Activated T-helper 2 cell treated with anti-CD3 and anti-CD28 coated beads, Interferon-gamma antibody, Interleukin-2, Interleukin-4, amounts not matched to agents 10 μg/mL and 5 μg/mL and 100 μg/mL, durations not matched to agents 14 hours and 24 hours and 36 hours (primary cell): ENCODE measurements at regions not wholly inside any gene's neighbourhood (a gene's known extent, or its start where the extent isn't known, plus 50 kb on each side); places are given as distances from the start of the nearest gene placed in this dataset.

Experiments
- DNase-seq: peaks from one replicate; pipeline ENCODE4 v3.0.0; 2021; ENCODE audit warnings: low spot score
- H3K27ac Mint-ChIP-seq: one replicate; pipeline ENCODE4 v1.8.0; 2021; ENCODE audit warnings: mixed read lengths
- H3K27me3 Mint-ChIP-seq: one replicate; pipeline ENCODE4 v1.8.0; 2021; ENCODE audit warnings: low read depth, mixed read lengths
- H3K36me3 Mint-ChIP-seq: one replicate; pipeline ENCODE4 v1.8.0; 2021; ENCODE audit warnings: low read depth, mixed read lengths
- H3K4me1 Mint-ChIP-seq: one replicate; pipeline ENCODE4 v1.8.0; 2021; ENCODE audit warnings: low read depth, mixed read lengths
- H3K4me3 Mint-ChIP-seq: one replicate; pipeline ENCODE4 v1.8.0; 2021; ENCODE audit warnings: low read depth, mild to moderate bottlenecking, moderate library complexity, mixed read lengths
- H3K9me3 Mint-ChIP-seq: one replicate; pipeline ENCODE4 v1.8.0; 2021; ENCODE audit warnings: mixed read lengths
- intact Hi-C: fragments of 100-400 bp; cut with micrococcal nuclease; formaldehyde crosslinking; loops from one replicate; pipeline ENCODE4 v1.15.1; 2023

DNA sequence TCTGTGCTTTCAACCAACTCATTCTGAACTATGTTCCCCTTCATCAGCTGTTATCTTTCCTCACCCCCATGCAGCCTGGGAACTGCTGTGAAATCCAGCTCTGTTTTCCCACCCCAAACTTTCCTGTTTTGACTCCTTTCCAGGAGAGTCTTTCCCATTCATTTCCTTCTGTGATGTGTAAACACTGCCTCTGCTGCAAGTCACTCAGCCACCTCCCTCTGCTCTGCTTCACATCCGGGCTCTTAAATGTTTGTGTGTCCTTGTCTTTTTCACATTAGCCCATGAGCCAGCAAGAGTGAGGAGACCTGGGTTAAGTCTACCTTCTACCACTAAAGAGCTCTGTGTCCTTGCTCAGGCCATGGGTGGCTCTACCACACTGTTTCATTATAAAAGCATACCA lies 137.5 kb downstream of the ICE1 start:
- no peak overlapping the region for H3K4me3 Mint-ChIP-seq
- no peaks in the 10 kb centered on the region for H3K4me1 Mint-ChIP-seq
- no peaks in the 10 kb centered on the region for H3K9me3 Mint-ChIP-seq
- no peak for DNase-seq
- peaks cover 3% of the 10 kb centered on the region for H3K27me3 Mint-ChIP-seq
- intact Hi-C loops, result no loop called here
- H3K36me3 Mint-ChIP-seq, result no peaks in the 10 kb centered on the region
- no peak overlapping the region for H3K27ac Mint-ChIP-seq

DNA sequence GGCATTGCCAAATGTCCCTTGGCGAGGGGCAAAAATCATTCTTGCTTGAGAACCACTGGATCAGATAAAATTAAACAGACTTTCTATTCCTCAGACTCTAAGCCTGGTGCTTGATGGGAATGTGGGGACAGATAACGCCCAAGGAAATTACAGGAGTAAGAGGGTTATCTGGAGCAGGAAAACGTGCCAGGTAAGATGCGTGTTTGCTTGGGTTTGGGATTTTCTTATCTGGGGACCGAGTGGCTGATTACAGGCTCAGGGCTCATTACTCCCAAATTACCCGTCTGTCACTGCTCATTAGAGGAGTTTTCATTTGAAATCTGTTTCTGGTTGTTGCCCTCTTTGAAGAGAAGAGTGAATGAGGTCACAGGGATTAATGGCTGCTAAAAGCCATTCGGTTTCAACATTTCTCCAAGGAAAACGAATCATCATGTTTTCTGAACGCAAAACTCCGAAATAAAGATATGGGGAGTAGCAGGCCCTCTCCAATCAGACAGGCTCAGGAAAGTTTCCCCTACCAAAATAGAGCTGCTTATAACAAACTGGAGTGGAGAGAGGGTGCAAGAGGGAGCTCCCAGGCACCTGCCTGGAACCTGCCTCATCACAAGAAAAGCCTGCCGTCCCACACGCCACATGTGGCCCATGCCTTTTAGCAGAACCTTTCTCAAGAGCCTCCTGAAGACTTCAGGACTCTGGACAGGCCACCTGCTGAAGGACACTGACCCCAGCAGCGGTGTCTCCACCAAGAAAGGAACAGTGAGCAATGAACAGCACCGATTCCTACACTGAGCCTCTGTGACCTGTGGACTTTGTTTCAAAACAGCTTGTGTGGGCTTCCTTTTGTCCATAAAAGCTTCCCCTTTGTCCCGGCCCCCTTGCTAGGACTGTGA lies 136.4 kb downstream of the ICE1 start:
- Mint-ChIP-seq H3K27me3 (no peaks in the 10 kb centered on the region), H3K27ac (no peak overlapping the region), H3K9me3 (no peaks in the 10 kb centered on the region), H3K4me1 (no peaks in the 10 kb centered on the region), H3K4me3 (no peak overlapping the region), H3K36me3 (no peaks in the 10 kb centered on the region)
- intact Hi-C loops, result no loop called here
- no peak for DNase-seq

DNA sequence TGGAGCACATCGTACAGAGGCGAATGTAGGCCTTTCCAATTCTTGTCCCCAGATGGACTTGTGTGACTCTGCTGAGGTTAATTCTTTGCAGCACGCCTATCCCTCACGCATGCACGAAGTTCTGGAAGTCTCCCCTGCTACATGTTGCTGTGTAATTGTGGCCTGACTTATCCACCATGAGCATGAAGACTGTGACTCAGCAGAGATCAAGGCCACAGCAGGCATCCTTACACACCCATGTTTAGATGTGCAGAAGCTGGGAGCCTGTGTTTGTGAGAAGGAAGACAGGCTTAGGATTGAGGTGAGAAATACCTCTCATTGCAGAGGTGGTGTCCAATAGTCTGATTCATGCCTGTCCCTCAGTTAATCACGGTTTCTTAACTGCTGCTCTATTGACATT lies 135.6 kb downstream of the ICE1 start:
- no peaks in the 10 kb centered on the region for H3K27me3 Mint-ChIP-seq
- no peak overlapping the region for H3K4me3 Mint-ChIP-seq
- no peak for DNase-seq
- no peaks in the 10 kb centered on the region for H3K4me1 Mint-ChIP-seq
- no peaks in the 10 kb centered on the region for H3K9me3 Mint-ChIP-seq
- no peaks in the 10 kb centered on the region for H3K36me3 Mint-ChIP-seq
- no peak overlapping the region for H3K27ac Mint-ChIP-seq
- intact Hi-C loops, result no loop called here

- no peaks in the 10 kb centered on the region for H3K9me3 Mint-ChIP-seq
- no peak overlapping the region for H3K27ac Mint-ChIP-seq
- intact Hi-C loops, result no loop called here
- DNase-seq, result no peak
- H3K4me3 Mint-ChIP-seq, result no peak overlapping the region
- H3K4me1 Mint-ChIP-seq, result no peaks in the 10 kb centered on the region
- H3K36me3 Mint-ChIP-seq, result no peaks in the 10 kb centered on the region
- no peaks in the 10 kb centered on the region for H3K27me3 Mint-ChIP-seq
Observed at GRCh38 chr5:5551499-5551898, 129.0 kb downstream of the ICE1 start.

DNA sequence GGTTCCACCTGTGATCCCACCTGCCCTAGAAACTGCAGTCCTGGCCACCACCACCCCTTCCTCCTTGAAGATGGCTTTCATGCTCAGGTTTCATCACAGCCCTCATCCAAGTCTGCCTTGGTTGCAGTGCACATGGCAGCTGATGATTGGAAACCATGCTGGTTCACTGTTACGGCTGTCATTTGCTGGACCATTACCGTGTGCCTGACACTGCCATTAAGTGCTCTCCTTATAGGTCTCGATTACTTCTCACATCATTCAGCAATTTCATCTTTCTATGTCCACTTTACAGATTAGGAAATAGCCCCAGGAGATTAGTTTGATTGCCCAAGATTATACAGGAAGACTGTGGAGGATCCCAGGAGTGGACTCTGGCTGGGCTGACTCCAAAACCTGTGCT lies 123.9 kb downstream of the ICE1 start:
- no peak overlapping the region for H3K27ac Mint-ChIP-seq
- intact Hi-C loops, result no loop called here
- no peak overlapping the region for H3K4me3 Mint-ChIP-seq
- DNase-seq, result no peak
- H3K4me1 Mint-ChIP-seq, result no peaks in the 10 kb centered on the region
- H3K9me3 Mint-ChIP-seq, result no peaks in the 10 kb centered on the region
- no peaks in the 10 kb centered on the region for H3K36me3 Mint-ChIP-seq
- H3K27me3 Mint-ChIP-seq, result peaks cover 1% of the 10 kb centered on the region

DNA sequence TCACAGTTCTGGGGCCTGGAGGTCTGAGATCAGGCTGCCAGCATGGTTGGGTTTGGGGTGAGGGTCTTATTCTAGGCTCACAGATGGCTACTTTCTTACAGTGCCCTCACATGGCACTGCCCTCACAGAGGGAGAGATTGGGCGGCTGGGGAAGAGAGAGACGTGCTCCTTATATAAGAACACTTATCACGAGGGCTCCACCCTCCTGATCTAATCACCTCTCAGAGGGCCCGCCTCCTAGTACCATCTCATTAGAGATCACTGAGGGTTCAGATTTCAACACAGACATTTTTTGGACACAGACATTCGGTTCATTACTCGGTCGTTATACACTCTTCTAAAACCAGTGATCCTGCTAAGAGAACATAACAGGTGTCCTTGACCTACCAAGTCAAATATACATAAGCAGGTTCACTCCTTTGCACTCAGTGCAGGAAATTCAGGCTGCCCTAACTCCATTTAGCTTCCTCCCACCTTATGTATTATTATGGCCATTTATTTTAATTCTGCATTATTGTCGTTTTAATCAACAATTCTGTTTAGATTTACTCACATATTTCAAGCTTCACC lies 121.7 kb downstream of the ICE1 start:
- peaks cover 1% of the 10 kb centered on the region for H3K27me3 Mint-ChIP-seq
- intact Hi-C loops, result no loop called here
- no peak overlapping the region for H3K4me3 Mint-ChIP-seq
- H3K9me3 Mint-ChIP-seq, result no peaks in the 10 kb centered on the region
- no peaks in the 10 kb centered on the region for H3K4me1 Mint-ChIP-seq
- DNase-seq, result no peak
- H3K36me3 Mint-ChIP-seq, result no peaks in the 10 kb centered on the region
- H3K27ac Mint-ChIP-seq, result no peak overlapping the region

GRCh38 chr5:5542654-5543053 lies 120.2 kb downstream of the ICE1 start:
- no peaks in the 10 kb centered on the region for H3K36me3 Mint-ChIP-seq
- intact Hi-C loops, result no loop called here
- H3K4me3 Mint-ChIP-seq, result no peak overlapping the region
- no peak for DNase-seq
- no peaks in the 10 kb centered on the region for H3K4me1 Mint-ChIP-seq
- no peaks in the 10 kb centered on the region for H3K9me3 Mint-ChIP-seq
- no peak overlapping the region for H3K27ac Mint-ChIP-seq
- H3K27me3 Mint-ChIP-seq, result peaks cover 1% of the 10 kb centered on the region

- Mint-ChIP-seq H3K36me3 (no peaks in the 10 kb centered on the region), H3K27me3 (peaks cover 1% of the 10 kb centered on the region), H3K27ac (no peak overlapping the region), H3K4me3 (no peak overlapping the region), H3K4me1 (no peaks in the 10 kb centered on the region), H3K9me3 (no peaks in the 10 kb centered on the region)
- no peak for DNase-seq
- intact Hi-C loops, result no loop called here
Observed at GRCh38 chr5:5540065-5540464, 117.6 kb downstream of the ICE1 start.
